GM21576 (cell line): ENCODE measurements at regions not wholly inside any gene's neighbourhood (a gene's known extent, or its start where the extent isn't known, plus 50 kb on each side); places are given as distances from the start of the nearest gene placed in this dataset.

Experiments
- ATAC-seq: cut with Tn5 transposase; IDR thresholded peaks from one replicate; pipeline ENCODE4 v1.9.1; 2021; ENCODE audit warnings: mild to moderate bottlenecking, moderate library complexity; ENCODE audit not compliant: unreplicated experiment

- no peak for ATAC-seq
Measured at GRCh38 chr2:139850254-139850890, 1070.2 kb upstream of the NXPH2 start.

- ATAC-seq, result no peak
Measured at GRCh38 chr2:139836769-139837168, 1056.6 kb upstream of the NXPH2 start.

- no peak for ATAC-seq
Measured at GRCh38 chr2:139835101-139835500, 1054.9 kb upstream of the NXPH2 start.

- no peak for ATAC-seq
Measured at GRCh38 chr2:139828011-139828410, 1047.8 kb upstream of the NXPH2 start.

- ATAC-seq, result no peak
Measured at GRCh38 chr2:139825726-139826125, 1045.5 kb upstream of the NXPH2 start.

- no peak for ATAC-seq
Measured at GRCh38 chr2:139819273-139819796, 1039.1 kb upstream of the NXPH2 start.

GRCh38 chr2:139814458-139814857 is 1034.3 kb upstream of the NXPH2 start:
- no peak for ATAC-seq

- no peak for ATAC-seq
Measured at GRCh38 chr2:139813340-139813739, 1033.2 kb upstream of the NXPH2 start.

- no peak for ATAC-seq
Measured at GRCh38 chr2:139805441-139805840, 1025.3 kb upstream of the NXPH2 start.

- no peak for ATAC-seq
Measured at GRCh38 chr2:139798391-139798790, 1018.2 kb upstream of the NXPH2 start.

- no peak for ATAC-seq
Measured at GRCh38 chr2:139790807-139791752, 1010.9 kb upstream of the NXPH2 start.

- ATAC-seq, result no peak
Measured at GRCh38 chr2:139790136-139790535, 1009.9 kb upstream of the NXPH2 start.

- no peak for ATAC-seq
Measured at GRCh38 chr2:139778732-139779131, 998.5 kb upstream of the NXPH2 start.

GRCh38 chr2:139773720-139774277 is 993.6 kb upstream of the NXPH2 start:
- ATAC-seq, result no peak

GRCh38 chr2:139769633-139770032 is 989.4 kb upstream of the NXPH2 start:
- no peak for ATAC-seq

- no peak for ATAC-seq
Measured at GRCh38 chr2:139763705-139764104, 983.5 kb upstream of the NXPH2 start.

- ATAC-seq, result no peak
Measured at GRCh38 chr2:139759000-139759505, 978.9 kb upstream of the NXPH2 start.

- no peak for ATAC-seq
Measured at GRCh38 chr2:139746901-139747300, 966.7 kb upstream of the NXPH2 start.

- ATAC-seq, result no peak
Measured at GRCh38 chr2:139744273-139744672, 964.1 kb upstream of the NXPH2 start.

GRCh38 chr2:139742216-139743172 is 962.3 kb upstream of the NXPH2 start:
- ATAC-seq, result no peak
